ENCODE measurements at regions not wholly inside any gene's neighbourhood (a gene's known extent, or its start where the extent isn't known, plus 50 kb on each side); places are given as distances from the start of the nearest gene placed in this dataset.

DNA sequence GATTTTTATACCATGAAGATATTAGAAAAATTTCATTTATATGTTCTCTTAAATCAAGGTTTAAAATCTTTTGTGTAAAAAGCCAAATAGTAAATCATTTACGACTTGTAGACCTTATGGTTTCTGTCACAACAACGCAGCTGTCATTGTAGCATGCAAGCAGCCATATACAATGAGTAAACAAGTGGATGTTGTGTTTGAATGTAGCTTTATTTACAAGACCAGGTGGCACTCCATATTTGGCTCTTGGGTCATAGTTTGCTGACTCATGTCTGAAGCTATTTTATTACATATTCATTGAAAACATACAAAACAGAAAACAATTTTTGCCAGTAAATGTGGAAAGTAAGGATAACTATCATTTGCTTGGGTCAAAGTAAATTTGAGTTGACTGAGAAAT, 930.8 kb downstream of the SLITRK5 start:
- no peak for DNase-seq (ENCODE audit: low read depth in 2 of 2)

DNA sequence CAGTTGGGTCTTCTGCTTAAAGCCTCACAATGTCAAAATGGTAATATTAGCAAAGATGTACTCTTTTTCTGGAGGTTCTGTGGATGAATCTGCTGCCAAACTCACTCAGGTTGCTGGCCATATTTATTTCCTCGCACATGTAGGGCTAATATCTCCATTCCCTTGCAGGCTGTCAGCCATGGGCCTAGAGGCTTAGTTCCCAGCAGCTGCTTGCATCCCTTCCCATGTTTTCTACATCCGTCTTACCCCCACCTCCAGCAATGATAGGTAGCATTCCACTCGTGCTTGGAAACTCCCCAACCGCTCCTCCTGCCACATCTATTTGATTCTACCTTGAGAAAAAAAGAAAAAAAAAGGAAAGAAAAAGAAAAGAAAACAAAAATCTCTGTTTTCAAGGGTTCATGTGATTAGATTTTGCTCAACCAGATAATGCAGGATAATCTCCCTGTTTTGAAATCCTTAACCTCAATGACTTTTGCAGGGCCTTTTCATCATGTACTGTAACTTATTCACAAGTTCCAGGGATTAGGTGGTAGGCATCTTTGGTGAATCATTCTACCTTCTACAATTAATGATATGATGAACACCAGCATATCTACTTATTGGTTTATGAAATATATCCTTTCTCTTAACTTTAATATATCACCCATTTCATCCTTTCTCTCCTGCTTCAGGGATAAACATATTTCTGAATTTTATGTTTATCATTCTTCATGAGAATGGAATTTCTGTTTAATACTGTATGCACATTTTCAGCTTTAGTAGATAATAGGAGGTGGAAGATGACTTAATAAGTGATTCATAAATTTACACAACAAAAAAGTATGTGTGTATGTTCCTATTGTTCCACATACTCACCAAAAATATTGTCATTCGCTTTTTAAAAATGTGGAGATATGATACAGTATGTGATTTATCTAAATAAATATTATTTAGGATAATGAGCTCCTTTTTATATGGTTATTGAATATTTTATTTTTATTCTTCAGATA, 931.9 kb downstream of the SLITRK5 start:
- DNase-seq (ENCODE audit: low read depth in 2 of 2), result no peak

- DNase-seq (ENCODE audit: low read depth in 2 of 2), result no peak
Observed at GRCh38 chr13:88617176-88617575, 946.0 kb downstream of the SLITRK5 start.

DNA sequence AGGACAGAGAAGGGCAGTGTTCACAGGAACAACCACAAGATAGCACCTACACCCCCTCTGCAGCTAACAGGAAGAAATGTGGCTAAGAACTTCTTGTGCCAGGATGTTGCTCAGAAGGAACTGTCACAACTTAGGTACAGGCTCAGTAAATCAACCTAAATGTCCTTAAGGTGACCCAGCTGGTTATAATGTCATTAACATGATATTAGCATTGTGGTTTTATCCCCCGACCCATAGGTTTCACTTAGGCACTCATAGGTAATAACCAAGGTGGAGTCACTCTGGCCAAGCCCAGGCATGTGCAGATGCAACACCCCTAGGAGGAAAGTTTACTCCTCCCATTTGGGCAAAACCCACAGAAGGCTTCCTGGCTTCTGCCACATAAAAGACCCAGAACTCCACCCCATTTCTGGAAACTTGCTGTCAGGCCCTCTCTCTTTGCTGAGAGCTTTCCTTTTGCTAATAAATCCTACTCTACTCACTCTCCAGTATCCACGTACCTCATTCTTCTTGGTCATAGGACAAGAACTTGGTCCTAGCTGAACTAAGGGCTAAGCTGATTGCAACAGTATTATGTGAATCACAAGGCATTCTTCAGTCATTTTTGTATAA, 951.3 kb downstream of the SLITRK5 start:
- no peak for DNase-seq (ENCODE audit: low read depth in 2 of 2)

DNA sequence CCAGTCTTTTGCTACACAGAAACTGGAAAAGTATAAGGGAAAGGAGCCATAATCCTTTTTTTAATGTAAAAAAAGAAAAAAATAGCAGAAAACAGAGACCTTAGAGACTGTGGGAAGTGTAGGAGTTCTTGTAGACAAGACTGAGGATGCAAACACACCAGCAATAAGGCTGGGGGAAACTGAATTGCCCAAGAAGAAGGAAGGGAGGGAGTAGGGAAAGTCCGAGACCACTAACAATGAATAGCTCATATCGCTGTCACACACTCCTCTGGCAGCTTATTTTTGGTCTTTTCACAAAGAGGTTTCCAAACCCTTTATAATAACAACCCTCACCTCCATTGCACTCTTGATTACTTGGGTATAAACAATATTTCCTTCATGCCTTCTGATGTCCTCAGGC, 952.0 kb downstream of the SLITRK5 start:
- no peak for DNase-seq (ENCODE audit: low read depth in 2 of 2)

DNA sequence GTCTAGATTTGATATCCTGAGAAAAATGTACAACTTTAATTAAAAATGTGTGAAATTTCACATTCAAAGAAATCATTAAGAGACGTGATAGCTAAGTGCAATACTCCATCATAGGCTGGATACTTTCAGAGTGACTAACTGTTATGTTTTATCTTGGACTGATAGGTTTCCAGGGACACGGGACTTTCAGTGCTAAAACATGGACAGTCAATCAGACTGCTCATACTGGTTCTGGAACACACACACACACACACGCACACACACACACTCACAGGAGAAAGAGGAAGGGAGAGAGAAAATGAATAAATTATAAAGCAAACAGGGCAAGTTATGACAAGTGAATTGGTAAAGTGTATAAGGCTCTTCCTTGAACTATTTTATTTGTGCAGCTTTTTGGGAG, 955.9 kb downstream of the SLITRK5 start:
- no peak for DNase-seq (ENCODE audit: low read depth in 2 of 2)

GRCh38 chr13:88628882-88629281, 957.7 kb downstream of the SLITRK5 start:
- DNase-seq (ENCODE audit: low read depth in 2 of 2), result no peak

DNA sequence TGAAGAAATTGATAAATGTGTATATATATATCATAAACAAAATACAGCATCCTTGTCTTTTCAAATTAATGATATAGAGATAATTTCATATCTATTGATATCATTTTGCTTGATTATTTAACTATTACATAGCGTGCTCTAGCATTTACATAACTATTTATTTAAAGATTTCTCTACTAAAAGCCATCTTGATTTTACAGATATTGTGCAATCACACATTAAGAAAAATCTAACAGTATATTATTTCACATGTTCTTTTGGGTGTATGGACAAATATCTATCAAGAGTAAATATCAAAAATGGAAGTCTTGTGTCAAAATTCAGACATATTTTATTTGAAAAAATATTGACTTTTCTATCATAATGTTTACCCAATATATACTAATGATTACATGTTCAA, 966.8 kb downstream of the SLITRK5 start:
- no peak for DNase-seq (ENCODE audit: low read depth in 2 of 2)

DNA sequence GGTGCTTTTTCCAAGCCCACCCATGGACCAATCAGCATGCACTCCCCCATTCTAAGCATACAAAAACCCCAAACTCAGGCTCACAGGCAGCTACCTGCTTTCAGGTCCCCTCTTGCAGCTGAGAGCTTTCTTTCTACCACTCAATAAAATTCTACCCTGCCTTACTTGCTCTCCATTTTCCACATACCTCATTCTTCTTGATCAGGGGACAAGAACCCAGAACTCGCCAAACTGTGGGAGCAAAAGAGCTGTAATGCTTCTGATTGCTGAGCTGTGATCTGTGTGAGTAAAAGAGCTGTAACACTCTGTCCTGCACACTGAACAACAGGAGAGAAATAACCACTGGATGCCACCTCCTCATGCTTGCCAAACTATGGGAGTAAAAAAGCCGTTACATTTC, 972.1 kb downstream of the SLITRK5 start:
- no peak for DNase-seq (ENCODE audit: low read depth in 2 of 2)

DNA sequence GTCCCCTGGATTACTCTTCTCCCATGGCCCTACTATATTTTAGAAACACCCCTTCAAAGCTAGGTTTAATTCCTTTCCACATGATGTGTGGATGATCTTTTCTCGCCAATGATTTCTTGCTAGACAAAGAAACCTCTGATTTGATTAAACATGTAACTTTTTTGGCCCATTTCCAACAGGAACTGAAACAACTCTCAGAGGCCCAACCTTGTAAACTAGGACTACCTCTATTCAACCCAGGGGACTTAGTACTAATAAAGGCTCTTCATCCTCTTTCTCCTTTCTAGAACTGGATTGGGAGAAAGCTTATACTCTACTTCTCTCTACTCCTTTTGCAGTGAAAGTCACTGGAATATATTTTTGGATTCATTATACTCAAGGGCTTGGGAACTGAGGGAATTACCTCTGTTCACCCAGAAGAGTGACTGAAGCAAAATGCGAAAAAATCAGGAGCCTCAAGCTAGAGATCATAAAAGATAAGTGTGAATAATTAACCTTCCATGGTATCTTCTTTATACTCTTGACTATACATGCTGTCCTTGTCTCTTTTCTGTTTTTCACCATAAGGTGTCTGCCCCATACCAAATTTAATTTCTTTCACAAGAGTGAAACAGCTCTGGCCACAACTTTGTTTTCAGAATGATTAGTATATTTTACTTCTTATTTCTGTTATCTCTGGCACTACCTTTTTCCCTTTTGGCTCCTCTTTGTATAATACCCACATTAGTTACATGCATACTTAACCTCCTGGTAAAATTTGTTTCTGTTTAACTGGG, 977.6 kb downstream of the SLITRK5 start:
- DNase-seq (ENCODE audit: low read depth in 2 of 2), result no peak

DNA sequence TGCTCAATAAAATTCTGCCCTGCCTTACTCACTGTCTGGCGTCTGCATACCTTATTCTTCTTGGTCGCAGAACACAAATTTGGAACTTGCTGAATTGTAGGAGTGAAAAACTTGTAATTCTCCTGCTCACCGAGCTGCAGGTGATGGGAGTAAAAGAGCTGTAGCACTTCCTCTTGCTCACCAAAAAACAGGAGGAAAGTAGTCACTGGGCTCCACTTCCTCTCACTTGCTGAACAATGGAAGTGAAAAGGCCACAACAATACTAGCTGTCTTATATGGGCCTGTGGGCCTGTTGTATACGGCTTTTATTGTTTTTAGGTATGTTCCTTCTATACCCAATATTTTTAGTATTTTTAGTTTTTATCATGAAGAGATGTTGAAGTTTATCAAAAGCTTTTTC, 978.7 kb downstream of the SLITRK5 start:
- DNase-seq (ENCODE audit: low read depth in 2 of 2), result no peak

GRCh38 chr13:88651531-88651930, 980.4 kb downstream of the SLITRK5 start:
- no peak for DNase-seq (ENCODE audit: low read depth in 2 of 2)

- DNase-seq (ENCODE audit: low read depth in 2 of 2), result no peak
Observed at GRCh38 chr13:88656751-88657150, 985.6 kb downstream of the SLITRK5 start.

DNA sequence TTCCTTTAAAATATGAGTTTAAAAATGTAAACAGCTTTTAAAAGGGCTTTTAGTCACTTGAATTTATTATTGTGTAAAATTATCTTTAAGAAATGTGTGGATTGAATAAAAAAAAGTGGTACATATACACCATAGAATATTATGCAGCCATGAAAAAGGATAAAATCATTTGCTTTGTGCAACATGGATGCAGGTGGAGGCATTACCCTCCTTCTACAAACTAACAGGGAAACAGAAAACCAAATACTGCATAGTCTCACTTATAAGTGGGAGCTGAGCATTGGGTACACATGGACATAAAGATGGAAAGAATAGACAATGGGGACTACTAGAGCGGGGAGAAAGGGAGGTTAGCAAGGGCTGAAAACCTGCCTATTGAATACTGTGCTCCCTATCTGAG, 999.3 kb downstream of the SLITRK5 start:
- no peak for DNase-seq (ENCODE audit: low read depth in 2 of 2)

DNA sequence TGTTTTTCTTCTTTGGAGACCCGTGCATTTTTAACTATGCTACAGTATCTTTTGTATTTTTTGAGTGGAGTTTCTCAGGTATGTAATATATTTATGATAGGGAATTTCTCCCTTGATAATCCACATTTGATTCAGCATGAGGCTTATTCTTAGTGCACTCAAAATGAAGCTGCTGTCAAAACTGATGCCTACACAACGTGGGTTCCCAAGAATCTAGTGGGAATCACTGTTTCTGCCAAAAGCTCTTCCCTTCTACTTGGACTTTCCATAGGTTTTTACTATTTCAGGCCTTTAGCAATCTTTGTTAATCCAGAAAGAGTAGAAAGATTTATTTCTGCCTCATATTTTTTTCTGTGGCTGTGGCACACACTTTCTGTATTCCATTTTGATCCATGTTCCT, 1003.7 kb downstream of the SLITRK5 start:
- DNase-seq (ENCODE audit: low read depth in 2 of 2), result no peak

- DNase-seq (ENCODE audit: low read depth in 2 of 2), result no peak
Observed at GRCh38 chr13:88675347-88675996, 1004.3 kb downstream of the SLITRK5 start.

- no peak for DNase-seq (ENCODE audit: low read depth in 2 of 2)
Observed at GRCh38 chr13:88676016-88676415, 1004.8 kb downstream of the SLITRK5 start.

DNA sequence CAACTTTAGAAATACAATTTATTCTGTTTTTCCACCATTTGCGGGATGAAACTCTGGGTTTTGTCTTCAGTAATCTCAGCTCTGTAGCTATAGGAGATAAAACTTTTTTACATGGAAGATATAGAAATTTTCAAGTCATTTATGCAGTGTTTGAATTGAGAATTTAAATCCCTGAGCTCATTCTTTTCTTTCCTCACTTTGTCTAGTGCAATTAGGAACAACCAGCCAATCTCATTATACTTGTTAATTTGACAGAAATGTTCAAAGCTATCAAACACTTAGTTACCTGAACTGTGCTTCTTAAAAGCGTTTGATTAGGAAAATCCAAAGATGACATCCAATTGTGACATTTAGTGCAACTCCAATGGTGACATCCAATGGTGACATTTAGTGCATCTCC, 1014.3 kb downstream of the SLITRK5 start:
- no peak for DNase-seq (ENCODE audit: low read depth in 2 of 2)

DNA sequence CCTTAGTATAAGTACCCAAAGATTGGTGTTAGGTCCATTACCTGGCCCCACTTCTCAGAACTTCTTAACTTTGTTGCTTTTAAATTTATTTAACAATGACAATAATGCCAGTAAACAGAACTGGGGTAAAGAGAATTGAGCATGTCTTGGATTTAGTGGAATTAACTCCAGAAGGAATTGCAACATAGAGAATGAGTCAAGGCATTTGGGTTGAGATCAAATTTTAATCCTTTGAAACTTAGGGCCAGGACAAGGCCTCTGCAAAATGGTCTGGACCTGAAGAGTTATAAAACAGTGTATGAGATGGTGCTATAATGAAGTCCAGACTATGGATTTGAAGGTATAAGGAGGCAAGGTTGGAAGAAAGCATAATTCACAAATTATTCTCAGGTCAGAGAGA, 1030.4 kb downstream of the SLITRK5 start:
- DNase-seq (ENCODE audit: low read depth in 2 of 2), result no peak

DNA sequence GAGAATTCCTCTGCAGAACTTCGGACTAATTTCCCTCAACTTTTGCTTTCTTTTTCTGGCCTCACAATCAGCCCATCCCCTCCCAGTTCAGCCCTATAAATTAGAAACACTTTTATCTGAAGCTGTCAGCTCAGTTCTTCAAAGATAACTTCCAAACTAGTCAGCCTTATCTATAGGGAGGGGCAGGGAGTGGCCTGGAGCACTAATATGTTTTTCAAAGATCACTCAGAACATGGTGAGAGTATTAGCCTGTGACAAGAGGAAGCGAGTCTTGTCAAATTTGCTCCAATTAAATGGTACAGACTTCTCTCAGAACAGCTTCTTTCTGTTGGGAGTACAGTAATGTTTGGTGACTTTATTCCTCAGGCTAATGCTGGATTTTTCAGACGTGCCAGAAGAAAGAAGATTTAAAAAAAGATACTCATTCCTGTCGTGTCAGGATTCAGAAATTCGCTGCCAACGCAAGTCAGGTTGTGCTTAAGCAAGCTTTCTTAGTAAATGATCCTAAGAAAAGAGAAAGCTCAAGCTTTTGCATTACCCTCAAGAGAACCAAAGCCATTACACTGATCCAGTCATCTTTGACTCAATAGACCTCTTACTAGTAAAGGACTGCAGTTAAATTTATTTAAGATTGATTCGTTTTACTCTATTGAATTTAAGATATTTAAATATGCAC, 1033.6 kb downstream of the SLITRK5 start:
- DNase-seq (ENCODE audit: low read depth in 2 of 2), result no peak

GRCh38 chr13:88707646-88708045, 1036.5 kb downstream of the SLITRK5 start:
- DNase-seq (ENCODE audit: low read depth in 2 of 2), result no peak
